ENCODE measurements at regions not wholly inside any gene's neighbourhood (a gene's known extent, or its start where the extent isn't known, plus 50 kb on each side); places are given as distances from the start of the nearest gene placed in this dataset.

DNA sequence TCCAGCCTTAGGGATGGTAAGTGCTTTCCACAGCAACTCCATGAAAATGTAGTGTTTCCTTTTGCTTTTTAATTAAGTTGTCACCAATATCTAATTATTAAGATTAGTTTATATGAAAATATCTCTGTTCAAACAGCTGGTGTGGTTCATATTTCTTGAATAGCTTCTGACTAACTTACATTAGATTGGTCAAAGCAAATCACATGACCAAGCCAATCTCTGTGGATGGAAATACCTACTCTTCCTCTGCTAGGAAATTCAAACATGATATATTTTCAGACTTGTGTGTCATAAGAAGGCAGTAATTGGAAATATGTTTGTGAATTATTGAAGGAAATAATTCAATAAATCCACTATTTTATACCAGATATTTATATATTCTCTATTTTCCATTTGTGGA lies 54.6 kb upstream of the CADM2 start:
- no peak for TF ChIP-seq POLR2A (IDR thresholded peaks at IDR 0.05; ENCODE audit: low read depth, low read length)
- TF ChIP-seq RELA (IDR thresholded peaks at IDR 0.05; ENCODE audit: borderline replicate concordance, partially characterized antibody) = no peak
- TF ChIP-seq SRF (IDR thresholded peaks at IDR 0.05; ENCODE audit: low read depth in 2 of 2, low read length in 2 of 2) = no peak
- no peak for TF ChIP-seq CTCF (IDR thresholded peaks at IDR 0.05 in 2 of 3, conservative IDR thresholded peaks at IDR 0.05 in 1 of 3; ENCODE audit: control insufficient read depth in 2 of 3, extremely low read depth in 1 of 3, insufficient read depth in 1 of 3, low read depth in 3 of 3, low read length in 3 of 3)
- no peak for TF ChIP-seq USF2 (IDR thresholded peaks at IDR 0.05; ENCODE audit: borderline replicate concordance, low read depth, low read length)
- TF ChIP-seq, protein P1, sequence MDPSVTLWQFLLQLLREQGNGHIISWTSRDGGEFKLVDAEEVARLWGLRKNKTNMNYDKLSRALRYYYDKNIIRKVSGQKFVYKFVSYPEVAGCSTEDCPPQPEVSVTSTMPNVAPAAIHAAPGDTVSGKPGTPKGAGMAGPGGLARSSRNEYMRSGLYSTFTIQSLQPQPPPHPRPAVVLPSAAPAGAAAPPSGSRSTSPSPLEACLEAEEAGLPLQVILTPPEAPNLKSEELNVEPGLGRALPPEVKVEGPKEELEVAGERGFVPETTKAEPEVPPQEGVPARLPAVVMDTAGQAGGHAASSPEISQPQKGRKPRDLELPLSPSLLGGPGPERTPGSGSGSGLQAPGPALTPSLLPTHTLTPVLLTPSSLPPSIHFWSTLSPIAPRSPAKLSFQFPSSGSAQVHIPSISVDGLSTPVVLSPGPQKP (IDR thresholded peaks at IDR 0.05; ENCODE audit: low read depth, low read length) = no peak
- no peak for TF ChIP-seq SIX5 (IDR thresholded peaks at IDR 0.05; ENCODE audit: low read depth, low read length, severe bottlenecking)
- TF ChIP-seq POLR2AphosphoS5 (IDR thresholded peaks at IDR 0.05; ENCODE audit: low read length) = no peak
- TF ChIP-seq EGR1 (IDR thresholded peaks at IDR 0.05; ENCODE audit: borderline replicate concordance in 1 of 2, low read depth in 2 of 2, low read length in 2 of 2) = no peak
- no peak for TF ChIP-seq SMC3 (IDR thresholded peaks at IDR 0.05; ENCODE audit: borderline replicate concordance, low read length)
- TF ChIP-seq SUPT20H (IDR thresholded peaks at IDR 0.05; ENCODE audit: borderline replicate concordance, control insufficient read depth, low read depth, low read length) = no peak
- TF ChIP-seq, protein P2, sequence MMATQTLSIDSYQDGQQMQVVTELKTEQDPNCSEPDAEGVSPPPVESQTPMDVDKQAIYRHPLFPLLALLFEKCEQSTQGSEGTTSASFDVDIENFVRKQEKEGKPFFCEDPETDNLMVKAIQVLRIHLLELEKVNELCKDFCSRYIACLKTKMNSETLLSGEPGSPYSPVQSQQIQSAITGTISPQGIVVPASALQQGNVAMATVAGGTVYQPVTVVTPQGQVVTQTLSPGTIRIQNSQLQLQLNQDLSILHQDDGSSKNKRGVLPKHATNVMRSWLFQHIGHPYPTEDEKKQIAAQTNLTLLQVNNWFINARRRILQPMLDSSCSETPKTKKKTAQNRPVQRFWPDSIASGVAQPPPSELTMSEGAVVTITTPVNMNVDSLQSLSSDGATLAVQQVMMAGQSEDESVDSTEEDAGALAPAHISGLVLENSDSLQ (IDR thresholded peaks at IDR 0.05) = no peak
- no peak for TF ChIP-seq EZH2 (IDR thresholded peaks at IDR 0.05; ENCODE audit: borderline replicate concordance, control insufficient read depth, low read depth, low read length)
- TF ChIP-seq ZZZ3 (IDR thresholded peaks at IDR 0.05; ENCODE audit: control insufficient read depth, insufficient read length, low read depth) = no peak
